NCI-H2029 treated with DMSO at 0.1 percent for 48 hours (cell line): ENCODE measurements at regions not wholly inside any gene's neighbourhood (a gene's known extent, or its start where the extent isn't known, plus 50 kb on each side); places are given as distances from the start of the nearest gene placed in this dataset.
A peak's percentile ranks its signal among the peaks of the same experiment; 100 is the strongest.

Experiments
- DNase-seq: peaks from one replicate; lab custom pipeline; 2025; lab: John Stamatoyannopoulos, UW

GRCh38 chr2:162963156-162963555, 124.6 kb upstream of the KCNH7 start:
- DNase-seq = no peak

GRCh38 chr2:162945785-162946184, 107.2 kb upstream of the KCNH7 start:
- DNase-seq = no peak

GRCh38 chr2:162938387-162938786, 99.8 kb upstream of the KCNH7 start:
- no peak for DNase-seq

- DNase-seq = no peak
Measured at GRCh38 chr2:162934191-162934590, 95.6 kb upstream of the KCNH7 start.

- no peak for DNase-seq
Measured at GRCh38 chr2:162932416-162932815, 93.8 kb upstream of the KCNH7 start.

- DNase-seq = no peak
Measured at GRCh38 chr2:162929571-162929970, 91.0 kb upstream of the KCNH7 start.

- no peak for DNase-seq
Measured at GRCh38 chr2:162928356-162928755, 89.8 kb upstream of the KCNH7 start.

GRCh38 chr2:162926907-162927306, 88.3 kb upstream of the KCNH7 start:
- DNase-seq = no peak

- DNase-seq = no peak
Measured at GRCh38 chr2:162926501-162926900, 87.9 kb upstream of the KCNH7 start.

- DNase-seq = no peak
Measured at GRCh38 chr2:162925595-162925994, 87.0 kb upstream of the KCNH7 start.

GRCh38 chr2:162919111-162919510, 80.5 kb upstream of the KCNH7 start:
- no peak for DNase-seq

- no peak for DNase-seq
Measured at GRCh38 chr2:162917626-162918025, 79.1 kb upstream of the KCNH7 start.

GRCh38 chr2:162916286-162916801, 77.8 kb upstream of the KCNH7 start:
- no peak for DNase-seq

GRCh38 chr2:162915858-162916257, 77.3 kb upstream of the KCNH7 start:
- no peak for DNase-seq

GRCh38 chr2:162914161-162914560, 75.6 kb upstream of the KCNH7 start:
- DNase-seq = no peak

- DNase-seq = no peak
Measured at GRCh38 chr2:162912787-162913186, 74.2 kb upstream of the KCNH7 start.

GRCh38 chr2:162908567-162908966, 70.0 kb upstream of the KCNH7 start:
- no peak for DNase-seq

- DNase-seq = peak; percentile 47
Measured at GRCh38 chr2:162890690-162891311, 52.2 kb upstream of the KCNH7 start.

GRCh38 chr2:162888652-162889051, 50.1 kb upstream of the KCNH7 start:
- peak; percentile 39 for DNase-seq
